H1 (cell line): ENCODE measurements at regions not wholly inside any gene's neighbourhood (a gene's known extent, or its start where the extent isn't known, plus 50 kb on each side); places are given as distances from the start of the nearest gene placed in this dataset.

Source experiments
- CTCF ChIA-PET: fragments of 300-600 bp; sonication (Branson Sonifier 250); formaldehyde crosslinking; loops from one replicate; lab custom pipeline; 2021; ENCODE audit not compliant: partially characterized antibody; lab: Charles Lee
- POLR2A ChIA-PET: fragments of 300-600 bp; sonication (Branson Sonifier 250); formaldehyde crosslinking; loops from one replicate; lab custom pipeline; 2021; ENCODE audit warnings: inconsistent platforms; ENCODE audit not compliant: partially characterized antibody; lab: Charles Lee
- DNase-seq, 2 experiments: peaks; one replicate each; pipeline versions ENCODE4 v3.0.0 to v3.0.0-alpha.2; 2010 to 2022; ENCODE audit warnings: low spot score in 2 of 2, low read depth in 1 of 2, mixed read lengths in 1 of 2
- FAIRE-seq: peaks from 2 replicates; lab custom pipeline; 2011; peaks lifted over from hg19 to GRCh38; lab: Jason Lieb, UNC
- H2AFZ ChIP-seq: 2 replicates; pipeline ENCODE4 v1.8.1; 2012; ENCODE audit warnings: low read length, inconsistent platforms
- H2AK5ac ChIP-seq: 2 replicates; pipeline ENCODE4 v1.6.1; 2013; ENCODE audit warnings: low read depth, low read length
- H2BK120ac ChIP-seq: replicated peaks from 2 replicates; pipeline ENCODE3; 2013; ENCODE audit warnings: low read depth, low read length, inconsistent platforms
- H2BK12ac ChIP-seq: 2 replicates; pipeline ENCODE4 v1.6.1; 2013; ENCODE audit warnings: low read depth, low read length
- H2BK15ac ChIP-seq: 2 replicates; pipeline ENCODE4 v1.6.1; 2013; ENCODE audit warnings: low read length
- H2BK20ac ChIP-seq: 2 replicates; pipeline ENCODE4 v1.6.1; 2013; ENCODE audit warnings: low read length
- H2BK5ac ChIP-seq: 2 replicates; pipeline ENCODE4 v1.6.1; 2013; ENCODE audit warnings: low read depth, low read length
- H3K14ac ChIP-seq: 2 replicates; pipeline ENCODE4 v1.6.1; 2013; ENCODE audit warnings: inconsistent platforms; ENCODE audit not compliant: insufficient read length
- H3K18ac ChIP-seq: 2 replicates; pipeline ENCODE4 v1.6.1; 2013; ENCODE audit warnings: low read length; ENCODE audit errors: extremely low read depth
- H3K23ac ChIP-seq: 2 replicates; pipeline ENCODE4 v1.6.1; 2013; ENCODE audit warnings: inconsistent platforms; ENCODE audit not compliant: insufficient read length
- H3K23me2 ChIP-seq: 2 replicates; pipeline ENCODE4 v1.6.1; 2013; ENCODE audit warnings: low read depth, low read length
- H3K27ac ChIP-seq: 2 replicates; pipeline ENCODE4 v1.6.1; 2011; ENCODE audit warnings: low read depth, low read length, inconsistent platforms
- H3K27me3 ChIP-seq, 4 experiments: replicated peaks in 1 of 4; 1 replicate in 1 of 4; 2 replicates in 3 of 4; pipeline versions ENCODE4 v1.6.1 to v1.8.1; 2011 to 2013; ENCODE audit warnings: low read length in 3 of 4, mild to moderate bottlenecking in 3 of 4, inconsistent platforms in 2 of 4, mixed read lengths in 2 of 4, moderate library complexity in 1 of 4; ENCODE audit not compliant: control insufficient read depth in 3 of 4, insufficient read depth in 3 of 4; ENCODE audit errors: extremely low read depth in 1 of 4
- H3K36me3 ChIP-seq, 4 experiments: 2 replicates each; pipeline versions ENCODE4 v1.6.1 to v1.8.1; 2011 to 2013; ENCODE audit warnings: mild to moderate bottlenecking in 4 of 4, low read length in 3 of 4, moderate library complexity in 2 of 4, control low read depth in 1 of 4, inconsistent platforms in 1 of 4; ENCODE audit not compliant: insufficient read depth in 4 of 4, control insufficient read depth in 2 of 4
- H3K4ac ChIP-seq: replicated peaks from 2 replicates; pipeline ENCODE3; 2013; ENCODE audit warnings: low read length, low read depth, mixed read lengths, inconsistent platforms; ENCODE audit not compliant: insufficient read length
- H3K4me1 ChIP-seq, 4 experiments: replicated peaks in 1 of 4; 1 replicate in 1 of 4; 2 replicates in 3 of 4; pipeline versions ENCODE4 v1.6.1 to v1.8.1; 2011 to 2013; ENCODE audit warnings: low read length in 3 of 4, inconsistent platforms in 2 of 4, mixed read lengths in 1 of 4; ENCODE audit not compliant: insufficient read depth in 4 of 4, control insufficient read depth in 3 of 4
- H3K4me2 ChIP-seq, 2 experiments: 2 replicates each; pipeline versions ENCODE4 v1.6.1 to v1.8.1; 2011 to 2013; ENCODE audit warnings: low read depth in 2 of 2, low read length in 2 of 2, control low read depth in 1 of 2, inconsistent platforms in 1 of 2, mild to moderate bottlenecking in 1 of 2; ENCODE audit not compliant: insufficient read depth in 1 of 2
- H3K4me3 ChIP-seq, 4 experiments: fragments of 200-600, 300-600 bp in 1 of 4; sonication (generic), shearing (Covaris generic), sonication (Bioruptor Twin) in 1 of 4; 2 replicates each; pipeline versions ENCODE4 v1.5.1 to v1.8.1; 2011 to 2016; ENCODE audit warnings: low read length in 4 of 4, low read depth in 3 of 4, control low read depth in 2 of 4, inconsistent platforms in 2 of 4, mild to moderate bottlenecking in 2 of 4, mixed read lengths in 1 of 4, moderate library complexity in 1 of 4; ENCODE audit not compliant: insufficient read depth in 2 of 4; ENCODE audit errors: extremely low read depth in 1 of 4
- H3K56ac ChIP-seq: replicated peaks from 2 replicates; pipeline ENCODE3; 2013; ENCODE audit warnings: low read depth, mild to moderate bottlenecking, mixed read lengths, low read length, inconsistent platforms; ENCODE audit not compliant: insufficient read length
- H3K79me1 ChIP-seq: 2 replicates; pipeline ENCODE4 v1.6.1; 2013; ENCODE audit warnings: low read depth, low read length, control low read depth
- H3K79me2 ChIP-seq, 2 experiments: 2 replicates each; pipeline versions ENCODE4 v1.6.1 to v1.8.1; 2012 to 2013; ENCODE audit warnings: low read length in 2 of 2, mild to moderate bottlenecking in 2 of 2, inconsistent platforms in 1 of 2; ENCODE audit not compliant: insufficient read depth in 2 of 2, control insufficient read depth in 1 of 2
- H3K9ac ChIP-seq, 4 experiments: replicated peaks in 1 of 4; 1 replicate in 1 of 4; 2 replicates in 3 of 4; pipeline versions ENCODE4 v1.6.1 to v1.8.1; 2011 to 2013; ENCODE audit warnings: low read depth in 3 of 4, low read length in 3 of 4, control low read depth in 2 of 4, mild to moderate bottlenecking in 2 of 4, moderate library complexity in 2 of 4, inconsistent platforms in 1 of 4; ENCODE audit errors: extremely low read depth in 1 of 4
- H3K9me3 ChIP-seq, 2 experiments: 2 replicates each; pipeline versions ENCODE4 v1.6.1 to v1.8.1; 2012 to 2013; ENCODE audit warnings: mild to moderate bottlenecking in 2 of 2, moderate library complexity in 2 of 2, control low read depth in 1 of 2, inconsistent platforms in 1 of 2, low read depth in 1 of 2, low read length in 1 of 2, mixed read lengths in 1 of 2; ENCODE audit not compliant: insufficient read depth in 2 of 2
- H4K20me1 ChIP-seq, 2 experiments: replicated peaks in 1 of 2; 2 replicates each; pipeline versions ENCODE3 to v1.8.1; 2011 to 2013; ENCODE audit warnings: inconsistent platforms in 2 of 2, low read length in 2 of 2, mild to moderate bottlenecking in 1 of 2; ENCODE audit not compliant: insufficient read depth in 2 of 2, control insufficient read depth in 1 of 2
- H4K5ac ChIP-seq: 2 replicates; pipeline ENCODE4 v1.6.1; 2013; ENCODE audit warnings: low read length, low read depth, mixed read lengths, inconsistent platforms; ENCODE audit not compliant: insufficient read length
- H4K8ac ChIP-seq: 2 replicates; pipeline ENCODE4 v1.8.0; 2013; ENCODE audit warnings: mild to moderate bottlenecking, moderate library complexity, low read length, inconsistent platforms; ENCODE audit not compliant: insufficient read depth; ENCODE audit errors: extremely low read depth
- H4K91ac ChIP-seq: replicated peaks from 2 replicates; pipeline ENCODE3; 2013; ENCODE audit warnings: low read length, mixed read lengths, inconsistent platforms; ENCODE audit not compliant: insufficient read length
- NANOG ChIP-seq: IDR thresholded peaks from 2 replicates; pipeline ENCODE4 v1.6.1; 2011; ENCODE audit warnings: low read length, low read depth, mild to moderate bottlenecking, inconsistent platforms; ENCODE audit not compliant: insufficient read depth, poor library complexity, severe bottlenecking
- SIX5 ChIP-seq: IDR thresholded peaks from 2 replicates; pipeline ENCODE4 v1.6.1; 2011; ENCODE audit warnings: mild to moderate bottlenecking, low read depth, low read length
- SRF ChIP-seq: IDR thresholded peaks from 2 replicates; pipeline ENCODE4 v1.6.1; 2011; ENCODE audit warnings: mild to moderate bottlenecking, low read depth, low read length, moderate library complexity
- TAF1 ChIP-seq: IDR thresholded peaks from 2 replicates; pipeline ENCODE4 v1.6.1; 2011; ENCODE audit warnings: mild to moderate bottlenecking, low read depth, low read length
- TAF7 ChIP-seq: optimal IDR thresholded peaks from 2 replicates; pipeline ENCODE3; 2011; ENCODE audit warnings: low read depth, mild to moderate bottlenecking, inconsistent platforms, low read length, moderate library complexity, borderline replicate concordance
- WGBS, 2 experiments: shearing (Covaris generic) in 1 of 2; methylation state at CpG; one replicate each; pipeline versions ENCODE4 v1.1.6 to v1.1.7; 2013 to 2015; ENCODE audit warnings: low lambda C conversion rate in 2 of 2, mixed read lengths in 2 of 2, inconsistent platforms in 1 of 2, low coverage in 1 of 2, missing lambda C conversion rate in 1 of 2; ENCODE audit not compliant: insufficient replicate concordance in 2 of 2, insufficient coverage in 1 of 2, insufficient read length in 1 of 2; ENCODE audit errors: extremely low coverage in 1 of 2, missing lambda C conversion rate in 1 of 2; 5-methylcytosine and 5-hydroxymethylcytosine counted together

- Histone ChIP-seq H4K5ac (no peak overlapping the region), H4K20me1 (no peaks in the 10 kb centered on the region), H3K4ac (no peak overlapping the region), H2BK15ac (no peak overlapping the region), H3K9ac (no peak overlapping the region), H2AFZ (no peak overlapping the region), H3K4me3 (no peak overlapping the region), H3K14ac (no peak overlapping the region), H3K4me2 (no peak overlapping the region), H2AK5ac (no peak overlapping the region), H2BK20ac (no peak overlapping the region), H3K18ac (no peak overlapping the region), H3K23ac (no peak overlapping the region), H3K9me3 (no peaks in the 10 kb centered on the region), H3K27ac (no peak overlapping the region), H3K23me2 (no peaks in the 10 kb centered on the region), H4K91ac (no peak overlapping the region), H3K56ac (no peak overlapping the region), H3K79me1 (no peaks in the 10 kb centered on the region), H2BK12ac (no peak overlapping the region), H3K4me1 (no peaks in the 10 kb centered on the region), H2BK120ac (no peak overlapping the region), H2BK5ac (no peak overlapping the region), H4K8ac (no peak overlapping the region), H3K36me3 (no peaks in the 10 kb centered on the region), H3K27me3 (no peaks in the 10 kb centered on the region; a peak in 1 of 7 replicates), H3K79me2 (no peaks in the 10 kb centered on the region)
- ChIA-PET POLR2A (no interaction called here), CTCF (interaction anchor here (0.7 to 4.2 kb wide), 5 partner anchors 10 to 355 kb away, joined by 3 to 16 read pairs (median 6); no protein-coding TSS in a partner anchor)
- TF ChIP-seq SRF, result no peak
- TF ChIP-seq TAF7, result no peak
- no peak for TF ChIP-seq NANOG
- TF ChIP-seq SIX5, result no peak
- TF ChIP-seq TAF1, result no peak
- FAIRE-seq, result no peak
- 85% methylated on average over 1 of the region's 1 CpG; no CpG with 5 or more reads in 1 of the 2 experiments for WGBS, 2 experiments
- DNase-seq, result no peak
These were observed 142.7 kb upstream of the APC start for GRCh38 chr5:112594941-112595340.
